GM12873 (cell line): ENCODE measurements at regions not wholly inside any gene's neighbourhood (a gene's known extent, or its start where the extent isn't known, plus 50 kb on each side); places are given as distances from the start of the nearest gene placed in this dataset.

Experiments used
- CTCF ChIP-seq: IDR thresholded peaks from 2 replicates; pipeline ENCODE4 v1.5.1; 2012; ENCODE audit warnings: low read depth, mild to moderate bottlenecking, moderate library complexity, low read length, control low read depth; ENCODE audit not compliant: insufficient read depth; ENCODE audit errors: missing control alignments

- no peak for TF ChIP-seq CTCF
These were observed 52.2 kb downstream of the ADRA2C start for GRCh38 chr4:3818371-3818770.

- TF ChIP-seq CTCF = no peak
These were observed 53.2 kb downstream of the ADRA2C start for GRCh38 chr4:3819210-3819919.

GRCh38 chr4:3820016-3820805, 54.0 kb downstream of the ADRA2C start:
- no peak for TF ChIP-seq CTCF

- TF ChIP-seq CTCF = no peak
These were observed 54.8 kb downstream of the ADRA2C start for GRCh38 chr4:3820806-3821579.

GRCh38 chr4:3821580-3822229, 55.5 kb downstream of the ADRA2C start:
- TF ChIP-seq CTCF = no peak

GRCh38 chr4:3822230-3822947, 56.2 kb downstream of the ADRA2C start:
- no peak for TF ChIP-seq CTCF
